T-helper 1 cell treated with Interleukin-12 subunit alpha and Interleukin-12 subunit beta and Interleukin-4 antibody, amounts not matched to agents 30 μg/mL and 1 μg/mL, for 36 hours (primary cell): ENCODE measurements at regions not wholly inside any gene's neighbourhood (a gene's known extent, or its start where the extent isn't known, plus 50 kb on each side); places are given as distances from the start of the nearest gene placed in this dataset.

Source experiments
- H3K27ac Mint-ChIP-seq: one replicate; pipeline ENCODE4 v1.8.0; 2021; ENCODE audit warnings: mild to moderate bottlenecking, mixed read lengths
- H3K27me3 Mint-ChIP-seq: one replicate; pipeline ENCODE4 v1.8.0; 2021; ENCODE audit warnings: low read depth, mixed read lengths
- H3K36me3 Mint-ChIP-seq: one replicate; pipeline ENCODE4 v1.8.0; 2021; ENCODE audit warnings: low read depth, mixed read lengths
- H3K4me1 Mint-ChIP-seq: one replicate; pipeline ENCODE4 v1.8.0; 2021; ENCODE audit warnings: low read depth, mixed read lengths
- H3K4me3 Mint-ChIP-seq: one replicate; pipeline ENCODE4 v1.8.0; 2021; ENCODE audit warnings: mild to moderate bottlenecking, moderate library complexity, mixed read lengths
- H3K9me3 Mint-ChIP-seq: one replicate; pipeline ENCODE4 v1.8.0; 2021; ENCODE audit warnings: mixed read lengths

- Mint-ChIP-seq H3K4me1 (no peaks in the 10 kb centered on the region), H3K4me3 (no peak overlapping the region), H3K36me3 (no peaks in the 10 kb centered on the region), H3K9me3 (peaks cover 20% of the 10 kb centered on the region), H3K27me3 (no peaks in the 10 kb centered on the region), H3K27ac (no peak overlapping the region)
Observed at GRCh38 chr20:40343390-40343789, 345.6 kb downstream of the MAFB start.

- no peaks in the 10 kb centered on the region for H3K4me1 Mint-ChIP-seq
Observed at GRCh38 chr20:40341561-40341960, 347.5 kb downstream of the MAFB start.

GRCh38 chr20:40339661-40340449 is 349.2 kb downstream of the MAFB start:
- H3K27ac Mint-ChIP-seq: no peak overlapping the region
- H3K4me1 Mint-ChIP-seq: no peaks in the 10 kb centered on the region
- H3K4me3 Mint-ChIP-seq: no peak overlapping the region
- peaks cover 20% of the 10 kb centered on the region for H3K9me3 Mint-ChIP-seq
- H3K36me3 Mint-ChIP-seq: no peaks in the 10 kb centered on the region
- no peaks in the 10 kb centered on the region for H3K27me3 Mint-ChIP-seq

More at GRCh38 chr20:40341561-40341960, 347.5 kb downstream of the MAFB start:
- Mint-ChIP-seq H3K9me3 (peaks cover 20% of the 10 kb centered on the region), H3K27ac (no peak overlapping the region), H3K27me3 (no peaks in the 10 kb centered on the region), H3K4me3 (no peak overlapping the region), H3K36me3 (no peaks in the 10 kb centered on the region)

- Mint-ChIP-seq H3K9me3 (no peaks in the 10 kb centered on the region), H3K4me1 (no peaks in the 10 kb centered on the region), H3K4me3 (no peak overlapping the region), H3K27me3 (no peaks in the 10 kb centered on the region), H3K27ac (no peak overlapping the region), H3K36me3 (no peaks in the 10 kb centered on the region)
Observed at GRCh38 chr20:40336533-40336932, 352.5 kb downstream of the MAFB start.

- Mint-ChIP-seq H3K36me3 (no peaks in the 10 kb centered on the region), H3K9me3 (no peaks in the 10 kb centered on the region)
Observed at GRCh38 chr20:40335901-40336351, 353.1 kb downstream of the MAFB start.

GRCh38 chr20:40335437-40335836 is 353.6 kb downstream of the MAFB start:
- no peak overlapping the region for H3K4me3 Mint-ChIP-seq
- no peaks in the 10 kb centered on the region for H3K4me1 Mint-ChIP-seq
- no peaks in the 10 kb centered on the region for H3K9me3 Mint-ChIP-seq
- H3K27me3 Mint-ChIP-seq: no peaks in the 10 kb centered on the region
- no peaks in the 10 kb centered on the region for H3K36me3 Mint-ChIP-seq
- no peak overlapping the region for H3K27ac Mint-ChIP-seq

More at GRCh38 chr20:40335901-40336351, 353.1 kb downstream of the MAFB start:
- H3K27ac Mint-ChIP-seq: no peak overlapping the region
- H3K4me3 Mint-ChIP-seq: no peak overlapping the region
- no peaks in the 10 kb centered on the region for H3K27me3 Mint-ChIP-seq
- H3K4me1 Mint-ChIP-seq: no peaks in the 10 kb centered on the region

GRCh38 chr20:40333591-40333990 is 355.4 kb downstream of the MAFB start:
- no peaks in the 10 kb centered on the region for H3K27me3 Mint-ChIP-seq
- no peaks in the 10 kb centered on the region for H3K4me1 Mint-ChIP-seq
- no peaks in the 10 kb centered on the region for H3K36me3 Mint-ChIP-seq
- no peaks in the 10 kb centered on the region for H3K9me3 Mint-ChIP-seq
- no peak overlapping the region for H3K4me3 Mint-ChIP-seq
- no peak overlapping the region for H3K27ac Mint-ChIP-seq

- H3K27me3 Mint-ChIP-seq: no peaks in the 10 kb centered on the region
- H3K27ac Mint-ChIP-seq: no peak overlapping the region
- no peaks in the 10 kb centered on the region for H3K4me1 Mint-ChIP-seq
- H3K36me3 Mint-ChIP-seq: no peaks in the 10 kb centered on the region
- no peaks in the 10 kb centered on the region for H3K9me3 Mint-ChIP-seq
- no peak overlapping the region for H3K4me3 Mint-ChIP-seq
Observed at GRCh38 chr20:40331807-40332560, 357.1 kb downstream of the MAFB start.

GRCh38 chr20:40331249-40331648 is 357.8 kb downstream of the MAFB start:
- no peaks in the 10 kb centered on the region for H3K27me3 Mint-ChIP-seq
- no peaks in the 10 kb centered on the region for H3K9me3 Mint-ChIP-seq
- H3K4me1 Mint-ChIP-seq: no peaks in the 10 kb centered on the region
- no peak overlapping the region for H3K27ac Mint-ChIP-seq
- H3K36me3 Mint-ChIP-seq: no peaks in the 10 kb centered on the region
- no peak overlapping the region for H3K4me3 Mint-ChIP-seq

- H3K36me3 Mint-ChIP-seq: no peaks in the 10 kb centered on the region
- no peak overlapping the region for H3K4me3 Mint-ChIP-seq
- H3K27ac Mint-ChIP-seq: no peak overlapping the region
- H3K9me3 Mint-ChIP-seq: no peaks in the 10 kb centered on the region
- no peaks in the 10 kb centered on the region for H3K4me1 Mint-ChIP-seq
- H3K27me3 Mint-ChIP-seq: no peaks in the 10 kb centered on the region
Observed at GRCh38 chr20:40329321-40329720, 359.7 kb downstream of the MAFB start.

GRCh38 chr20:40326784-40327183 is 362.3 kb downstream of the MAFB start:
- no peak overlapping the region for H3K4me3 Mint-ChIP-seq
- H3K27ac Mint-ChIP-seq: no peak overlapping the region

GRCh38 chr20:40325006-40325568 is 363.9 kb downstream of the MAFB start:
- H3K4me3 Mint-ChIP-seq: no peak overlapping the region
- H3K9me3 Mint-ChIP-seq: no peaks in the 10 kb centered on the region
- no peaks in the 10 kb centered on the region for H3K36me3 Mint-ChIP-seq
- no peaks in the 10 kb centered on the region for H3K27me3 Mint-ChIP-seq
- no peaks in the 10 kb centered on the region for H3K4me1 Mint-ChIP-seq
- H3K27ac Mint-ChIP-seq: no peak overlapping the region

More at GRCh38 chr20:40326784-40327183, 362.3 kb downstream of the MAFB start:
- Mint-ChIP-seq H3K4me1 (no peaks in the 10 kb centered on the region), H3K9me3 (no peaks in the 10 kb centered on the region), H3K27me3 (no peaks in the 10 kb centered on the region), H3K36me3 (no peaks in the 10 kb centered on the region)

GRCh38 chr20:40323361-40323794 is 365.7 kb downstream of the MAFB start:
- Mint-ChIP-seq H3K27me3 (no peaks in the 10 kb centered on the region), H3K27ac (no peak overlapping the region), H3K4me3 (no peak overlapping the region), H3K36me3 (no peaks in the 10 kb centered on the region), H3K9me3 (no peaks in the 10 kb centered on the region), H3K4me1 (no peaks in the 10 kb centered on the region)

GRCh38 chr20:40322941-40323340 is 366.1 kb downstream of the MAFB start:
- no peak overlapping the region for H3K27ac Mint-ChIP-seq
- H3K36me3 Mint-ChIP-seq: no peaks in the 10 kb centered on the region
- H3K4me1 Mint-ChIP-seq: no peaks in the 10 kb centered on the region
- H3K4me3 Mint-ChIP-seq: no peak overlapping the region
- H3K9me3 Mint-ChIP-seq: no peaks in the 10 kb centered on the region
- no peaks in the 10 kb centered on the region for H3K27me3 Mint-ChIP-seq
